ENCODE measurements at regions not wholly inside any gene's neighbourhood (a gene's known extent, or its start where the extent isn't known, plus 50 kb on each side); places are given as distances from the start of the nearest gene placed in this dataset.

GRCh38 chr4:162912482-162912881, 254.2 kb downstream of the NAF1 start:
- TF ChIP-seq REST (IDR thresholded peaks at IDR 0.05; ENCODE audit: insufficient replicate concordance, low read depth) (no peak), SPI1 (IDR thresholded peaks at IDR 0.05; ENCODE audit: borderline replicate concordance, low read depth) (no peak), GABPA (IDR thresholded peaks at IDR 0.05; ENCODE audit: low read depth) (no peak), CTCF (IDR thresholded peaks at IDR 0.05; ENCODE audit: insufficient read depth, low read length) (no peak), POLR2AphosphoS5 (IDR thresholded peaks at IDR 0.05; ENCODE audit: low read depth) (no peak)
- H3K27ac ChIP-seq (replicated peaks) = no peak overlapping the region
- H3K4me3 ChIP-seq (replicated peaks; ENCODE audit: insufficient read depth, low read length) = no peak overlapping the region
- DNase-seq (ENCODE audit: low read depth in 1 of 2, low spot score in 1 of 2) = no peak
- H3K27me3 ChIP-seq (ENCODE audit: insufficient read depth, poor library complexity, severe bottlenecking) = no peaks in the 10 kb centered on the region

GRCh38 chr4:162911349-162911748, 255.3 kb downstream of the NAF1 start:
- no peak overlapping the region for H3K4me3 ChIP-seq (replicated peaks; ENCODE audit: insufficient read depth, low read length)
- H3K27me3 ChIP-seq (ENCODE audit: insufficient read depth, poor library complexity, severe bottlenecking) = no peaks in the 10 kb centered on the region
- no peak for TF ChIP-seq REST (IDR thresholded peaks at IDR 0.05; ENCODE audit: insufficient replicate concordance, low read depth)
- no peak for TF ChIP-seq GABPA (IDR thresholded peaks at IDR 0.05; ENCODE audit: low read depth)
- no peak for TF ChIP-seq CTCF (IDR thresholded peaks at IDR 0.05; ENCODE audit: insufficient read depth, low read length)
- TF ChIP-seq POLR2AphosphoS5 (IDR thresholded peaks at IDR 0.05; ENCODE audit: low read depth) = no peak
- no peak for TF ChIP-seq SPI1 (IDR thresholded peaks at IDR 0.05; ENCODE audit: borderline replicate concordance, low read depth)
- no peak for DNase-seq (ENCODE audit: low read depth in 1 of 2, low spot score in 1 of 2)
- no peak overlapping the region for H3K27ac ChIP-seq (replicated peaks)

GRCh38 chr4:162909952-162910351, 256.7 kb downstream of the NAF1 start:
- Histone ChIP-seq H3K4me3 (replicated peaks; ENCODE audit: insufficient read depth, low read length) (no peak overlapping the region), H3K27ac (replicated peaks) (peak overlapping the region; percentile 27), H3K27me3 (ENCODE audit: insufficient read depth, poor library complexity, severe bottlenecking) (no peaks in the 10 kb centered on the region)
- TF ChIP-seq REST (IDR thresholded peaks at IDR 0.05; ENCODE audit: insufficient replicate concordance, low read depth) (no peak), POLR2AphosphoS5 (IDR thresholded peaks at IDR 0.05; ENCODE audit: low read depth) (no peak), CTCF (IDR thresholded peaks at IDR 0.05; ENCODE audit: insufficient read depth, low read length) (no peak), SPI1 (IDR thresholded peaks at IDR 0.05; ENCODE audit: borderline replicate concordance, low read depth) (no peak), GABPA (IDR thresholded peaks at IDR 0.05; ENCODE audit: low read depth) (no peak)
- DNase-seq (ENCODE audit: low read depth in 1 of 2, low spot score in 1 of 2) = peak in 1 of 2 experiments; percentile 52

All from HL-60 (cell line).